A549 (cell line): ENCODE measurements at regions not wholly inside any gene's neighbourhood (a gene's known extent, or its start where the extent isn't known, plus 50 kb on each side); places are given as distances from the start of the nearest gene placed in this dataset.
"Not testable (repeated sequence)": the region's sequence is repeated elsewhere in the genome, so short reads cannot be mapped to it uniquely, and the experiment has no call there.

Experiments
- ATAC-seq, 2 experiments: fragments of 200-7000 bp in 1 of 2; fragments of >200 bp in 1 of 2; cut with Nextera tagmentation in 1 of 2; cut with Tn5 transposase in 1 of 2; 3 replicates each; pipeline versions ENCODE4 v1.8.0 to v1.9.1; 2018 to 2020; ENCODE audit warnings: mild to moderate bottlenecking in 1 of 2, moderate library complexity in 1 of 2
- CTCF ChIA-PET: fragments of 300-600 bp; sonication (Branson Sonifier 250); formaldehyde crosslinking; extraction: SDS; loops from one replicate; lab custom pipeline; 2021; ENCODE audit warnings: antibody characterized with exemption, inconsistent platforms; lab: Yijun Ruan, JAX
- POLR2A ChIA-PET: fragments of 350-600 bp; formaldehyde crosslinking; extraction: SDS; loops from one replicate; lab custom pipeline; 2021; ENCODE audit warnings: antibody characterized with exemption, inconsistent platforms; lab: Yijun Ruan, JAX
- DNase-seq, 2 experiments: peaks; one replicate each; pipeline versions ENCODE4 v3.0.0 to v3.0.0-alpha.2; 2011 to 2016; ENCODE audit warnings: low read depth in 1 of 2, low spot score in 1 of 2
- FAIRE-seq: peaks from 2 replicates; lab custom pipeline; 2011; peaks lifted over from hg19 to GRCh38; lab: Jason Lieb, UNC
- H3K27ac ChIP-seq, 2 experiments: fragments of >200 bp; sonication (Bioruptor Twin); formaldehyde crosslinking; 3 replicates each; pipeline ENCODE4 v1.5.1; 2016 to 2017
- H3K4me1 ChIP-seq: fragments of >200 bp; sonication (Bioruptor Twin); formaldehyde crosslinking; 3 replicates; pipeline ENCODE4 v1.6.1; 2016
- H3K4me2 ChIP-seq: fragments of >200 bp; sonication (Bioruptor Twin); formaldehyde crosslinking; 3 replicates; pipeline ENCODE4 v1.6.1; 2016
- H3K4me3 ChIP-seq: fragments of >200 bp; sonication (Bioruptor Twin); formaldehyde crosslinking; 3 replicates; pipeline ENCODE4 v1.5.1; 2016
- H3K9me3 ChIP-seq: fragments of >200 bp; sonication (Bioruptor Twin); formaldehyde crosslinking; 3 replicates; pipeline ENCODE4 v1.6.1; 2016
- BHLHE40 ChIP-seq: IDR thresholded peaks from 2 replicates; pipeline ENCODE4 v1.6.1; 2012; ENCODE audit warnings: low read depth, low read length, inconsistent platforms
- CEBPB ChIP-seq, 2 experiments: fragments of >200 bp in 1 of 2; sonication (Bioruptor Twin) in 1 of 2; formaldehyde crosslinking in 1 of 2; IDR thresholded peaks; 2 replicates each; pipeline ENCODE4 v1.6.1; 2012 to 2016
- CHD2 ChIP-seq: fragments of 150-350 bp; IDR thresholded peaks from 2 replicates; pipeline ENCODE4 v1.6.1; 2014; ENCODE audit warnings: low read length; ENCODE audit not compliant: partially characterized antibody
- EHMT2 ChIP-seq: fragments of 200-600 bp; sonication (generic); IDR thresholded peaks from 2 replicates; pipeline ENCODE4 v1.6.1; 2016; ENCODE audit warnings: antibody characterized with exemption, low read depth, mild to moderate bottlenecking, moderate library complexity
- EP300 ChIP-seq, 2 experiments: fragments of >200 bp; sonication (Bioruptor Twin); formaldehyde crosslinking; IDR thresholded peaks; 2 replicates in 1 of 2; 3 replicates in 1 of 2; pipeline ENCODE4 v1.6.1; 2016 to 2017
- FOXS1 ChIP-seq: fragments of 250-450 bp; sonication (Bioruptor Pico); IDR thresholded peaks from 2 replicates; pipeline ENCODE4 v1.5.0; 2020; ENCODE audit warnings: mild to moderate bottlenecking, moderate library complexity
- HEYL ChIP-seq: fragments of 250-450 bp; sonication (Bioruptor Pico); IDR thresholded peaks from 2 replicates; pipeline ENCODE4 v1.8.0; 2021; ENCODE audit warnings: mild to moderate bottlenecking, moderate library complexity
- HOXA7 ChIP-seq: fragments of 250-450 bp; sonication (Bioruptor Pico); IDR thresholded peaks from 2 replicates; pipeline ENCODE4 v1.5.0; 2020; ENCODE audit warnings: mild to moderate bottlenecking, moderate library complexity
- MYC ChIP-seq: IDR thresholded peaks from 2 replicates; pipeline ENCODE4 v1.6.1; 2012; ENCODE audit warnings: mild to moderate bottlenecking, inconsistent platforms, low read length, improper control_type of control experiment, borderline replicate concordance
- NPAS2 ChIP-seq: fragments of 250-450 bp; sonication (Bioruptor Pico); IDR thresholded peaks from 2 replicates; pipeline ENCODE4 v1.8.0; 2022; ENCODE audit warnings: mild to moderate bottlenecking, moderate library complexity, borderline replicate concordance
- RAD21 ChIP-seq, 2 experiments: fragments of >200 bp in 1 of 2; sonication (Bioruptor Twin) in 1 of 2; formaldehyde crosslinking in 1 of 2; IDR thresholded peaks in 1 of 2; conservative IDR thresholded peaks in 1 of 2; 2 replicates in 1 of 2; 3 replicates in 1 of 2; pipeline ENCODE4 v1.6.1; 2012 to 2018; ENCODE audit warnings: inconsistent platforms in 1 of 2
- RARB ChIP-seq: fragments of 250-450 bp; sonication (Bioruptor Pico); IDR thresholded peaks from 2 replicates; pipeline ENCODE4 v1.8.0; 2021; ENCODE audit warnings: mild to moderate bottlenecking, moderate library complexity
- RCOR1 ChIP-seq: fragments of 150-350 bp; IDR thresholded peaks from 2 replicates; pipeline ENCODE4 v1.6.1; 2014; ENCODE audit warnings: antibody characterized with exemption, low read length, low read depth
- RNF2 ChIP-seq: fragments of 200-600 bp; sonication (generic); IDR thresholded peaks from 2 replicates; pipeline ENCODE4 v1.6.1; 2016; ENCODE audit warnings: low read depth, mild to moderate bottlenecking, antibody characterized with exemption, moderate library complexity, borderline replicate concordance
- SREBF2 ChIP-seq: fragments of 450-650 bp; IDR thresholded peaks from 2 replicates; pipeline ENCODE4 v1.6.1; 2014; ENCODE audit warnings: mild to moderate bottlenecking, moderate library complexity
- TFCP2L1 ChIP-seq: fragments of 250-450 bp; sonication (Bioruptor Pico); IDR thresholded peaks from 2 replicates; pipeline ENCODE4 v1.5.0; 2021; ENCODE audit warnings: mild to moderate bottlenecking
- ZC3H11A ChIP-seq: fragments of 450-650 bp; IDR thresholded peaks from 2 replicates; pipeline ENCODE4 v1.6.1; 2014; ENCODE audit warnings: antibody characterized with exemption, mild to moderate bottlenecking
- ZSCAN20 ChIP-seq: fragments of 250-450 bp; sonication (Bioruptor Pico); IDR thresholded peaks from 2 replicates; pipeline ENCODE4 v1.8.0; 2022; ENCODE audit warnings: mild to moderate bottlenecking, moderate library complexity
- WGBS: methylation state at CpG from one replicate; pipeline ENCODE4 v1.1.6; 2017; ENCODE audit errors: missing lambda C conversion rate; 5-methylcytosine and 5-hydroxymethylcytosine counted together
- TF ChIP-seq, protein P1 (sequence below): fragments of >200 bp; sonication (Bioruptor Twin); formaldehyde crosslinking; IDR thresholded peaks from 3 replicates; pipeline ENCODE4 v1.6.1; 2016
- TF ChIP-seq, protein P2 (sequence below): fragments of >200 bp; sonication (Bioruptor Twin); formaldehyde crosslinking; IDR thresholded peaks from 2 replicates; pipeline ENCODE4 v1.6.1; 2016
- TF ChIP-seq, protein P3 (sequence below): fragments of >200 bp; sonication (Bioruptor Twin); formaldehyde crosslinking; IDR thresholded peaks from 3 replicates; pipeline ENCODE4 v1.5.1; 2016
- TF ChIP-seq, protein P4 (sequence below): fragments of 150-350 bp; IDR thresholded peaks from 2 replicates; pipeline ENCODE4 v1.6.1; 2014; ENCODE audit warnings: low read depth, mild to moderate bottlenecking, low read length

DNA sequence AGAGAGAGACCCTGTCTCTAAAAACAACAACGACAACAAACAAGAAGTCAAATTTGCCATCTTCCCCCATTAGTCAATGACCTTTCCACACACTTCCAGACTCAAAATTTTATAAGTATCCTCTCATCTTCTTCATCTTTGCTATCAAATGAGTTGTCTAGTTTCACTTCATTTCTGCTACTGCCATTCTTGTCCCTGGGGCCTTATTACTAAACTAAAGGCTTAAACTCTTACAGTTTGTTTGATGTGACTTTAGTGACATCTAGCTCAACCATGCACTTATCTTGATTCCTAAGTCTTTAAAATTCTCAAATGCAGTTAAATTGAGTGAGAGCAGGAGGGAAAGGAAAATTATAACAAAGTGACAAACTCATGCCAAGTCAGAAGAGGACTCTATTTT, 271.8 kb upstream of the GK2 start:
- 0% methylated on average over 1 of the region's 1 CpG for WGBS
- FAIRE-seq (no peak), DNase-seq (no peak), ATAC-seq (no peak)
- no peak overlapping the region for H3K4me3 ChIP-seq
- no peaks in the 10 kb centered on the region for H3K9me3 ChIP-seq
- no peak overlapping the region for H3K4me2 ChIP-seq
- ChIA-PET POLR2A (no interaction called here), CTCF (interaction anchor here (0.7 kb wide), 1 partner anchor 422 kb away, joined by 3 read pairs; no protein-coding TSS in a partner anchor)
- no peaks in the 10 kb centered on the region for H3K4me1 ChIP-seq
- H3K27ac ChIP-seq: no peak overlapping the region
- TF ChIP-seq, protein P1, sequence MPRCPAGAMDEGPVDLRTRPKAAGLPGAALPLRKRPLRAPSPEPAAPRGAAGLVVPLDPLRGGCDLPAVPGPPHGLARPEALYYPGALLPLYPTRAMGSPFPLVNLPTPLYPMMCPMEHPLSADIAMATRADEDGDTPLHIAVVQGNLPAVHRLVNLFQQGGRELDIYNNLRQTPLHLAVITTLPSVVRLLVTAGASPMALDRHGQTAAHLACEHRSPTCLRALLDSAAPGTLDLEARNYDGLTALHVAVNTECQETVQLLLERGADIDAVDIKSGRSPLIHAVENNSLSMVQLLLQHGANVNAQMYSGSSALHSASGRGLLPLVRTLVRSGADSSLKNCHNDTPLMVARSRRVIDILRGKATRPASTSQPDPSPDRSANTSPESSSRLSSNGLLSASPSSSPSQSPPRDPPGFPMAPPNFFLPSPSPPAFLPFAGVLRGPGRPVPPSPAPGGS: no peak
- TF ChIP-seq, all 56 proteins: peak for 0

DNA sequence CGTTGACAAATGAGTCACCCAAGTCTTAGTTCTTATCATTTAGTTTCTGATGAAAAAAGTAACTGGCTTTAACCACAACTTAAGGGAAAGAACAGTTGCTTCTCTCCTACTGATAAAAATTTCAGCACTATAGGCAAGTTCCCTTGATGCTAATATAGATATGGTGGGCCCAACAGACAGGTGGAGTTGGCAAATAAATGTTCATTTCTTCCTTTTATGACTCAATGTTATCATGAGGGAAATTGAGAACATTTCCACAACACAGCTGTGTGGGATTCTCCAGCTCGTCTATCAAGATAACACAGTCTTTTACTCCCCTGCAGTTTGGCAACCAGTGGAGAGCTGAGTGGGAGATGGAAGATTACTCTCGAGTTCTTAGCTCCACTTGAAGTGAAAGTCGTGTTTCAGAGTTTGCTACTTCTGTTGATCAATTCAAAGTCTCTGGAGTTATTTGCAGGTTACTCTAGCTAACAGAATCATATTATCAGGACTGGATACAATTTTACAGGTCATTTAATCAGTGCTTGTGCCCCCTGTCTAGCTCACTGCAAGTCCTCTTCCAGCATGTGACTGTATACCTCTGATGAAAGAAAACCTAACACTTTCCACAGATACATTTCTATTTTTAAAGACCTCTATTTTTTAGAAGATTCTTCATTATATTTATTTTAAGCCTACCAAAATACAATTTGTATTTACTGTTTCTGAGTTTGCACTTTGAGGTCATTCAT, 270.6 kb upstream of the GK2 start:
- no peaks in the 10 kb centered on the region for H3K4me1 ChIP-seq
- WGBS: 1% methylated on average over 4 of the region's 4 CpGs
- no peak overlapping the region for H3K4me2 ChIP-seq
- POLR2A ChIA-PET: no interaction called here
- no peak overlapping the region for H3K27ac ChIP-seq
- ATAC-seq: no peak
- TF ChIP-seq EP300 (IDR thresholded peaks at IDR 0.05): no peak
- TF ChIP-seq, protein P2, sequence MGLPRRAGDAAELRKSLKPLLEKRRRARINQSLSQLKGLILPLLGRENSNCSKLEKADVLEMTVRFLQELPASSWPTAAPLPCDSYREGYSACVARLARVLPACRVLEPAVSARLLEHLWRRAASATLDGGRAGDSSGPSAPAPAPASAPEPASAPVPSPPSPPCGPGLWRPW: no peak
- TF ChIP-seq FOXS1: no peak
- no peak for TF ChIP-seq CHD2
- TF ChIP-seq, all 56 proteins: peak for 0
- no peak for FAIRE-seq
- no peak overlapping the region for H3K4me3 ChIP-seq
- CTCF ChIA-PET: no interaction called here
- no peak for DNase-seq
- H3K9me3 ChIP-seq: no peaks in the 10 kb centered on the region

DNA sequence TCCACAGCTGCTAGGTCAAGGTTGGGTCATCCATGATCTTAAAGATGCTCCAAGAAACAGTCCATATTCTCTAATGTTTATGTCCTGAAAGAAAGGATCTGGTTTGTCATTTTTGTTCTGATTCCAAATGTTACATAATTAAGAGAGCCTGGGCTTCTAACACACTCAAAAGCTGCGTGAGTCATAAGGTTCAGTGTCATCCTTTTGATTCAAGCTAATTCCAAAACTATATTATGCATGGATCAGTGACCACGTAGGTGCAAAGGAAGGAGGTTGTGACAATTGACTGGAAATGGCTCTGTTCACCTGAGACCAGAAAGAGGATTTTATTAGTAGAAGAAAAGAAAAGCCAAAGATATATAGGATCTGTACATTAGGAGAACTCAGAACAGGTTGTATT, 268.7 kb upstream of the GK2 start:
- H3K4me1 ChIP-seq: no peaks in the 10 kb centered on the region
- POLR2A ChIA-PET: no interaction called here
- no peak for TF ChIP-seq MYC
- TF ChIP-seq, protein P3, sequence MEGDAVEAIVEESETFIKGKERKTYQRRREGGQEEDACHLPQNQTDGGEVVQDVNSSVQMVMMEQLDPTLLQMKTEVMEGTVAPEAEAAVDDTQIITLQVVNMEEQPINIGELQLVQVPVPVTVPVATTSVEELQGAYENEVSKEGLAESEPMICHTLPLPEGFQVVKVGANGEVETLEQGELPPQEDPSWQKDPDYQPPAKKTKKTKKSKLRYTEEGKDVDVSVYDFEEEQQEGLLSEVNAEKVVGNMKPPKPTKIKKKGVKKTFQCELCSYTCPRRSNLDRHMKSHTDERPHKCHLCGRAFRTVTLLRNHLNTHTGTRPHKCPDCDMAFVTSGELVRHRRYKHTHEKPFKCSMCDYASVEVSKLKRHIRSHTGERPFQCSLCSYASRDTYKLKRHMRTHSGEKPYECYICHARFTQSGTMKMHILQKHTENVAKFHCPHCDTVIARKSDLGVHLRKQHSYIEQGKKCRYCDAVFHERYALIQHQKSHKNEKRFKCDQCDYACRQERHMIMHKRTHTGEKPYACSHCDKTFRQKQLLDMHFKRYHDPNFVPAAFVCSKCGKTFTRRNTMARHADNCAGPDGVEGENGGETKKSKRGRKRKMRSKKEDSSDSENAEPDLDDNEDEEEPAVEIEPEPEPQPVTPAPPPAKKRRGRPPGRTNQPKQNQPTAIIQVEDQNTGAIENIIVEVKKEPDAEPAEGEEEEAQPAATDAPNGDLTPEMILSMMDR: no peak
- no peak for TF ChIP-seq RARB (CRISPR knock-in tag)
- TF ChIP-seq CEBPB (IDR thresholded peaks at IDR 0.05): no peak
- TF ChIP-seq ZSCAN20: no peak
- ATAC-seq: no peak
- H3K4me3 ChIP-seq: no peak overlapping the region
- no peak overlapping the region for H3K4me2 ChIP-seq
- 8% methylated on average over 2 of the region's 2 CpGs for WGBS
- CTCF ChIA-PET: no interaction called here
- no peak for FAIRE-seq
- DNase-seq: no peak
- no peak overlapping the region for H3K27ac ChIP-seq
- no peaks in the 10 kb centered on the region for H3K9me3 ChIP-seq

DNA sequence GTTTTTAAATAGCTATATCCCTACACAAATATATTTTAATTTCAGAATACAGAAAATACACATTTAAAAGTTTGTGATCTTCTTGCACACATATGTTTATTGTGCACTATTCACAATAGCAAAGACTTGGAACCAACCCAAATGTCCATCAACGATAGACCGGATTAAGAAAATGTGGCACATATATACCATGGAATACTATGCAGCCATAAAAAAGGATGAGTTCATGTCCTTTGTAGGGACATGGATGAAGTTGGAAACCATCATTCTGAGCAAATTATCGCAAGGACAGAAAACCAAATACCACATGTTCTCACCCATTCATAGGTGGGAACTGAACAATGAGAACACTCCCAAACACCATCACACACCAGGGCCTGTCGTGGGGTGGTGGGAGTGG, 266.9 kb upstream of the GK2 start:
- 25% methylated on average over 4 of the region's 4 CpGs for WGBS
- H3K27ac ChIP-seq, FAIRE-seq, ATAC-seq, CTCF ChIA-PET, POLR2A ChIA-PET, H3K4me1 ChIP-seq, H3K9me3 ChIP-seq, H3K4me2 ChIP-seq, H3K4me3 ChIP-seq, DNase-seq: not testable (repeated sequence)

DNA sequence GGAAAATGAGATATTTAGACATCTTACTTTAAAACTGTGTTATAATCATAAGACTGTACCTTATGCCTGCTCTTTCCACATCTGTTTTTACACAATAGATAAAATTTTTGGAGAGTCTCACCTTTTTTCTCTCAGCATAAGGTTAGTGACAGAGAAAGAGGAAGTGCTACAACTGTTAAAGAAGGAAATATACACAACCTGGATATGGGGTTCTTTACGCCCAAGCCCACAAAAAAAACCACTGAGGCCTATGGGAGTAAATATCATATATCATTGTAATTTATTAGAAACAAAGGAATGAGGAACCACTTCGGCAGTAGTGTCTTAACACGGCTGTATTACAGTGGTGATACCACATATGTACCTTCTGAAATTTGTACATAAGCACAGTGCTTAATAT, 265.9 kb upstream of the GK2 start:
- no peak for ATAC-seq
- CTCF ChIA-PET: no interaction called here

More for the DNA sequence above, 265.9 kb upstream of the GK2 start:
- H3K27ac ChIP-seq: no peak overlapping the region
- no peaks in the 10 kb centered on the region for H3K9me3 ChIP-seq
- TF ChIP-seq, protein P4, sequence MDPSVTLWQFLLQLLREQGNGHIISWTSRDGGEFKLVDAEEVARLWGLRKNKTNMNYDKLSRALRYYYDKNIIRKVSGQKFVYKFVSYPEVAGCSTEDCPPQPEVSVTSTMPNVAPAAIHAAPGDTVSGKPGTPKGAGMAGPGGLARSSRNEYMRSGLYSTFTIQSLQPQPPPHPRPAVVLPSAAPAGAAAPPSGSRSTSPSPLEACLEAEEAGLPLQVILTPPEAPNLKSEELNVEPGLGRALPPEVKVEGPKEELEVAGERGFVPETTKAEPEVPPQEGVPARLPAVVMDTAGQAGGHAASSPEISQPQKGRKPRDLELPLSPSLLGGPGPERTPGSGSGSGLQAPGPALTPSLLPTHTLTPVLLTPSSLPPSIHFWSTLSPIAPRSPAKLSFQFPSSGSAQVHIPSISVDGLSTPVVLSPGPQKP: no peak
- TF ChIP-seq EHMT2 (no peak), ZC3H11A (no peak), RAD21 (conservative IDR thresholded peaks at IDR 0.05 in 1 of 2, IDR thresholded peaks at IDR 0.05 in 1 of 2) (no peak), TFCP2L1 (CRISPR knock-in tag) (no peak), HEYL (no peak), BHLHE40 (no peak), NPAS2 (CRISPR knock-in tag) (no peak), RNF2 (no peak), SREBF2 (no peak), RCOR1 (no peak), HOXA7 (CRISPR knock-in tag) (no peak)
- no peak overlapping the region for H3K4me3 ChIP-seq
- POLR2A ChIA-PET: no interaction called here
- no peak for FAIRE-seq
- H3K4me2 ChIP-seq: no peak overlapping the region
- DNase-seq: no peak
- H3K4me1 ChIP-seq: no peaks in the 10 kb centered on the region
- 41% methylated on average over 3 of the region's 3 CpGs for WGBS
